ENCODE measurements at regions not wholly inside any gene's neighbourhood (a gene's known extent, or its start where the extent isn't known, plus 50 kb on each side); places are given as distances from the start of the nearest gene placed in this dataset.

DNA sequence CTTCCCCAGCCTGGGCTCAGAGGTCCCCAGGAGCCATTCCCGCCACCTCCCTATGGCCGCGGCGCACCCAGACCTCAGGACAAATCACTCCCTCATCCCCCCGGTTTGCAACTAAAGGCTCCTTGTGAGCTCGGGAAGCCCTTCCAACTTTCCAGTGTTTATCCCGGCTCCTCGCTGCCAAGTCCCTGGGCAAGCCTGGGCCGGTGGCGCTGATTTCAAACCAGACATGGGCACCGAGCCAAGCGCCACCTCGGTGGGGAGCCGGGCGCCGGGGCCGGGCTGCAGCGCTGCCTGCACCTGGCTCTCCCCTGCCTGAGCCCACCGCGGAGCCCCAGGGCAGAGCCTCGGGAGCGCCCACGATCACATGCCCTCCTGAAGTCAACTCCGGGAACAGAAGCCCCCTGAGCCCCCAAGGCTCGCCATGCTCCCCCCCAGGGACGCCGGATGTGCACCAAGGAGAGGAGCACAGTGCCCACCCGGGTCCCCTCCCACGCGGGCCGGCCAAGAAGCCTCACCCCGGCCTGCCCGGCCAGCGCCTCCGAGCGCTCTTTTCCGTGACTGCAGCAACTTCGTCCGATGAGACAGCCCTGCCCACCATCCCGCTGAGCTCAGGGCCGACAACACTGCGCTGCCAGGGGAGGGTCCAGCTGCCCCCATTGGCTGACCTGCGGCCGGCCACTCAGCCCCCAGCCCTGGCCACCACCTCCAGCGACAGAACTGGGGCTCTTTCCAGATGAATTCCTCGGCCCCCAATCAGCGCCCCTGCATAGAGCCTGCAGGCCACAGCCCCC, 50.0 kb downstream of the NCOR2 start:
- DNase-seq (ENCODE audit: low spot score): no peak

GRCh38 chr12:124516850-124517249, 50.6 kb downstream of the NCOR2 start:
- DNase-seq (ENCODE audit: low spot score): no peak

DNA sequence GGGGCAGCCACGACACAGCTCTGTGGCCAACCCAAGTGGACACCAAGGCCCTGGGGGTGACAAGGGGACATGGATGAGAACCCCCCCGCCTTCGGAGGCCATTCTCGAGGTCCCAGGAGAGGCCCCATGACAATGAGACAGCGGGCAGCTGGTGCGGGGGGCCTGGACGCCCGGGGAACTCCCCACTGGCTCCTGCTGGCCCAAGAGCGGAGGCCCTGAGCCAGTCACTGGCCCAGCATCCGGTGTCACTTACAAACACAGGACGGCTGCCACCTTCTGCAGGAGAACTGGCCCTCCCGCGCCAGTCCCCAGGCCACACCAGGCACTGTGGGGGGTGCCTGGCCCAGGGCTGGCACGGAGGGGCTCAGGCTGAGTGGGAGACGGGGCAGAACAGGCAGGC, 51.4 kb downstream of the NCOR2 start:
- no peak for DNase-seq (ENCODE audit: low spot score)

- no peak for DNase-seq (ENCODE audit: low spot score)
Observed at GRCh38 chr12:124514996-124515932, 52.1 kb downstream of the NCOR2 start.

DNA sequence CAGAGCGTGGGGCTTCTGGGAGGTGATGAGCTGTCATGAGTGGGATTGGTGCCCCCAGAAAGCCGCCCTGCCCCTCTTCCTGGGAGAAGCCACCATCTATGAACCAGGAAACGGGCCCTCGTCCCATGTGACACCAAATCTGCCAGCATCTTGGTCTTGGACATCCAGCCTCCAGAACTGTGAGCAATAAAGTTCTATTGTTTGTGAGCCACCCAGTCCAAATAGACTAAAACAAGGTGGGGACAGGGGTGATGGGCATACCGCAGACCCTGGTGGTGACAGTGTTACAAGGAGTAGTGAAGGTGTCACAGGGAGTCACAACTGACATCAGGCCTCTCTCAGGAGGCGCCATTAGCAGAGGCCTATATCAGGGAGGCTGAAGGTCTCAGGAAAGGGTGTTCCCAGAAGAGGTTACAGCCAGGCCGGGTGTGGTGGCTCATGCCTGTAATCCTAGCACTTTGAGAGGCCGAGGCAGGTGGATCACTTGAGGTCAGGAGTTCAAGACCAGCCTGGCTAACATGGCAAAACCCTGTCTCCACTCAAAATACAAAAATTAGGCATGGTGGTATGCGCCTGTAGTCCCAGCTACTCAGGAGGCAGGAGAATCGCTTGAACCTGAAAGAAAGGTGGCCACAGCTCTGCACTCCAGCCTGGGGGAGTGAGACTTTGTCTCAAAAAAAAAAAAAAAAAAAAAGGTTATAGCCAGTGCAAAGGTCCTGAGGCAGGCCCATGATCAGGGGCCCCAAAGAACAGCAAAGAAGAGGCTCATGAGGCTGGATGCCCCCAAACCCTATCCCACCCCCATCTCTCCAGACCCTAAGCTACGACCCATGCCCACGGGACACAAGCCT, 53.0 kb downstream of the NCOR2 start:
- no peak for DNase-seq (ENCODE audit: low spot score)

GRCh38 chr12:124513297-124513867, 54.0 kb downstream of the NCOR2 start:
- DNase-seq (ENCODE audit: low spot score): no peak

GRCh38 chr12:124512667-124513296, 54.6 kb downstream of the NCOR2 start:
- DNase-seq (ENCODE audit: low spot score): peak; percentile 48

- DNase-seq (ENCODE audit: low spot score): no peak
Observed at GRCh38 chr12:124511259-124511985, 56.0 kb downstream of the NCOR2 start.

- DNase-seq (ENCODE audit: low spot score): no peak
Observed at GRCh38 chr12:124510301-124510970, 57.0 kb downstream of the NCOR2 start.

DNA sequence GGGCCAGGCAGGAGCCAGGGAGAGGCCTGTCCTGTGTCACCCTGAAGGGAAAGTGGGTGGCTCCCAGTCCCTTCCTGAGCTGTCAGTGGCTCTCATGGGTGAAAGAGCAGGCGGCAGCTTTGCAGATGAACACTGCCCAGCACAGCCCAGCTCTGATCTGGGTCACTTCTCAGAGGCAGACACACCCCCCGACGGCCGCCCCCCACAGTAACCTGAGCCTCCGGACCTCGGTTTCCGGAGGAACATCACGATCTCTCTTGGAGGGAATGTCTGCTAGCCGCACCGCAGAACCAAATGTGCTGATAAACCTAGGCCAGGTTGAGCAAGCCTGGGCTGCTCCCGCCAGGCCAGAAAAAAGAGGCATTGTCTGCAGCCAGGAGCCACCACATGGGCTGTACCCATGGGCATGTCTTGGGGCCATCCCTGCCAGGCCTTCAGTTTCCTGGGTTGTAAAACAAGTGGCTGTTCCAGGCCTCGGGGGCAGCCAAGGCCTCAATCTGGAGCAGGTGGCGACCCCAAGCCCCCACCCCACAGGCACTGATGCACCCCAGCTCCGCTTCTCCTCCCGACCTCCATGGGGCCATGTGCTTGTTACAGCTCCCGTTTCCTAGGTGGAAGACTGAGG, 57.6 kb downstream of the NCOR2 start:
- DNase-seq (ENCODE audit: low spot score): no peak

- DNase-seq (ENCODE audit: low spot score): no peak
Observed at GRCh38 chr12:124509300-124509675, 58.1 kb downstream of the NCOR2 start.

DNA sequence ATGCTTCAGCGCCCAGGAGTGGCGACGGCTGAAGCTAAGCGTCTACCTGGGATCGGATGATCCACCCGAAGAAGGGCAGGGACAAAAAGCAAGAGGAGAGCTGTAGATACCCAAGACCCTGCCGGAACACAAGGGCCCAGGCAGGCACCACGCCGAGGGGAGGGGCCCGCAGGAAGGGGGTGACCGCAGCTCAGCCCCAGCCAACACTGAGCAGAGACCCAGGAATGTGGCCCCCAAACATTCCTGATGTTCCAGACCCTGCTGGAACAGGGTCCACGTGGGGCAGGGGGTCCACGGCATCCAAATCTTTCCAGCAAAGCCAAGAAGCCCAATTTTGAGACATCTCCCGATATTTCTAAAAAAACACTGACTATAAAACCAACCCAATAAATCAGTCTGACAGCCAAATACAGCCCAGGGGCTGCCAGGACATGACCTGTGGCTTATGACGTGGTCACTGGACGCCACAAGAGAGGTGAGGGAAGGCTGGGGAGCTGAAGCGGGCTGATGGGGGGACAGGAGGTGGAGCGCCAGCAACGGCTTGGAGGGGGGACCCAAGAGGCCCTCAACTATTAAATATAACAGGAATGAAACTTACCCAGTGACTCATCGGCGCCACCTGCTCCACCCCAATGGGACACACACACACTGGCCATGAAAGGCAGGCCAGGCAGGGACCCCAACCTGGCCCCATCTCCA, 58.9 kb downstream of the NCOR2 start:
- no peak for DNase-seq (ENCODE audit: low spot score)

- DNase-seq (ENCODE audit: low spot score): no peak
Observed at GRCh38 chr12:124507188-124508109, 60.0 kb downstream of the NCOR2 start.

DNA sequence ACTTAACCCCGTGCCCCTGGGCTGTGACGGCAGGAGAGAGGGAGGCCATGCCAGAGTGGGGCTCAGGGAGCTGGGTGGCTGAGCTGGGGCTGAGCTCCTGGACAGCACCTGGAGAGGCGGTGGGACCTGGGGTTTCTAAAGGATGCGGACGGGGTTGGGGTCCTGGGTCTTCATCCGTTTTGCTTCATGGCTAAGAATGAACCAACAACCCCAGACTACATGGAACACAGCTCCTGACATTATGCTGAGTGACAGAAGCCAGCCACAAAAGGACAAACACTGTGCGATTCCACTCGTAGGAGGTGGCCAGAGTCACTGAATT, 60.6 kb downstream of the NCOR2 start:
- DNase-seq (ENCODE audit: low spot score): no peak

- DNase-seq (ENCODE audit: low spot score): no peak
Observed at GRCh38 chr12:124506145-124506831, 61.1 kb downstream of the NCOR2 start.

GRCh38 chr12:124505001-124505818, 62.2 kb downstream of the NCOR2 start:
- no peak for DNase-seq (ENCODE audit: low spot score)
